AG08395 (cell line): ENCODE measurements at regions not wholly inside any gene's neighbourhood (a gene's known extent, or its start where the extent isn't known, plus 50 kb on each side); places are given as distances from the start of the nearest gene placed in this dataset.

Source experiments
- DNase-seq: peaks from one replicate; pipeline ENCODE4 v3.0.0; 2012; ENCODE audit warnings: mixed read lengths, low spot score

GRCh38 chr18:42401131-42401673, 446.2 kb downstream of the PIK3C3 start:
- DNase-seq = no peak

GRCh38 chr18:42404151-42404550, 449.1 kb downstream of the PIK3C3 start:
- DNase-seq = no peak

GRCh38 chr18:42409005-42409404, 454.0 kb downstream of the PIK3C3 start:
- no peak for DNase-seq

- DNase-seq = no peak
Observed at GRCh38 chr18:42412281-42412680, 457.2 kb downstream of the PIK3C3 start.

GRCh38 chr18:42412896-42413295, 457.9 kb downstream of the PIK3C3 start:
- no peak for DNase-seq

GRCh38 chr18:42413870-42414269, 458.8 kb downstream of the PIK3C3 start:
- DNase-seq = no peak

- peak; percentile 42 for DNase-seq
Observed at GRCh38 chr18:42414756-42415454, 459.9 kb downstream of the PIK3C3 start.

GRCh38 chr18:42417189-42417588, 462.2 kb downstream of the PIK3C3 start:
- no peak for DNase-seq

- no peak for DNase-seq
Observed at GRCh38 chr18:42418121-42418520, 463.1 kb downstream of the PIK3C3 start.

- DNase-seq = no peak
Observed at GRCh38 chr18:42425025-42425424, 470.0 kb downstream of the PIK3C3 start.

GRCh38 chr18:42426496-42427015, 471.5 kb downstream of the PIK3C3 start:
- no peak for DNase-seq

GRCh38 chr18:42429196-42429595, 474.2 kb downstream of the PIK3C3 start:
- no peak for DNase-seq

GRCh38 chr18:42436222-42436765, 481.3 kb downstream of the PIK3C3 start:
- DNase-seq = no peak

- no peak for DNase-seq
Observed at GRCh38 chr18:42437001-42437400, 482.0 kb downstream of the PIK3C3 start.

GRCh38 chr18:42437646-42438045, 482.6 kb downstream of the PIK3C3 start:
- DNase-seq = no peak

- no peak for DNase-seq
Observed at GRCh38 chr18:42442656-42443055, 487.6 kb downstream of the PIK3C3 start.

GRCh38 chr18:42444349-42444748, 489.3 kb downstream of the PIK3C3 start:
- no peak for DNase-seq

GRCh38 chr18:42445359-42445758, 490.3 kb downstream of the PIK3C3 start:
- DNase-seq = no peak

- DNase-seq = peak; percentile 69
Observed at GRCh38 chr18:42446195-42446594, 491.2 kb downstream of the PIK3C3 start.

- DNase-seq = no peak
Observed at GRCh38 chr18:42447688-42448087, 492.7 kb downstream of the PIK3C3 start.

GRCh38 chr18:42458226-42458625, 503.2 kb downstream of the PIK3C3 start:
- no peak for DNase-seq

GRCh38 chr18:42459873-42460272, 504.8 kb downstream of the PIK3C3 start:
- DNase-seq = no peak

- DNase-seq = no peak
Observed at GRCh38 chr18:42471885-42472284, 516.9 kb downstream of the PIK3C3 start.

- no peak for DNase-seq
Observed at GRCh38 chr18:42473611-42474010, 518.6 kb downstream of the PIK3C3 start.
